Omental fat pad (tissue), 3 donors: ENCODE measurements at regions not wholly inside any gene's neighbourhood (a gene's known extent, or its start where the extent isn't known, plus 50 kb on each side); places are given as distances from the start of the nearest gene placed in this dataset.

ENCODE experiments used
- ATAC-seq: fragments of 150-250 bp; one replicate; pipeline ENCODE4 v1.9.1; 2016; ENCODE audit warnings: mild to moderate bottlenecking, moderate library complexity; ENCODE audit not compliant: low FRiP score
- DNase-seq: peaks from one replicate; pipeline ENCODE4 v3.0.0-alpha.2; 2019; ENCODE audit warnings: low spot score
- CTCF ChIP-seq, 3 donors: fragments of 450-650 bp; IDR thresholded peaks; one replicate each; pipeline ENCODE4 v1.5.1; 2016 to 2017; ENCODE audit warnings: antibody characterized with exemption in 3 of 3, mild to moderate bottlenecking in 3 of 3, moderate library complexity in 2 of 3

GRCh38 chr11:37509506-37509905 lies 911.5 kb upstream of the RAG2 start:
- TF ChIP-seq CTCF (IDR thresholded peaks at IDR 0.05) = no peak
- ATAC-seq (no peak), DNase-seq (no peak)

GRCh38 chr11:37506531-37506930 lies 908.5 kb upstream of the RAG2 start:
- no peak for DNase-seq
- ATAC-seq = no peak
- no peak for TF ChIP-seq CTCF (IDR thresholded peaks at IDR 0.05)

GRCh38 chr11:37505406-37505805 lies 907.4 kb upstream of the RAG2 start:
- ATAC-seq = no peak
- no peak for DNase-seq
- no peak for TF ChIP-seq CTCF (IDR thresholded peaks at IDR 0.05)

GRCh38 chr11:37504921-37505320 lies 906.9 kb upstream of the RAG2 start:
- ATAC-seq (peak; percentile 46), DNase-seq (no peak)
- TF ChIP-seq CTCF (IDR thresholded peaks at IDR 0.05) = no peak

- ATAC-seq = peak; percentile 78
- TF ChIP-seq CTCF (IDR thresholded peaks at IDR 0.05) = no peak
- no peak for DNase-seq
These were observed 906.1 kb upstream of the RAG2 start for GRCh38 chr11:37504060-37504611.

GRCh38 chr11:37503411-37504059 lies 905.5 kb upstream of the RAG2 start:
- ATAC-seq = no peak
- no peak for TF ChIP-seq CTCF (IDR thresholded peaks at IDR 0.05)
- DNase-seq = no peak

- ATAC-seq = no peak
These were observed 904.2 kb upstream of the RAG2 start for GRCh38 chr11:37502202-37502601.

More at GRCh38 chr11:37502202-37502601, 904.2 kb upstream of the RAG2 start:
- TF ChIP-seq CTCF (IDR thresholded peaks at IDR 0.05) = no peak
- DNase-seq = no peak
